HCT116 (cell line): ENCODE measurements at regions not wholly inside any gene's neighbourhood (a gene's known extent, or its start where the extent isn't known, plus 50 kb on each side); places are given as distances from the start of the nearest gene placed in this dataset.

ENCODE experiments used
- ATAC-seq: fragments of 200-7000 bp; cut with Tn5 transposase; 2 replicates; pipeline ENCODE4 v1.9.1; 2020; ENCODE audit warnings: mild to moderate bottlenecking, moderate library complexity
- BruUV-seq: library from RNA; stranded (reverse); fragments of 400-500 nt; replicated peaks from 2 replicates; lab custom pipeline; 2021; lab: Mats Ljungman, UMichigan
- CTCF ChIA-PET: fragments of 300-600 bp; sonication (Branson Sonifier 250); formaldehyde crosslinking; loops from one replicate; lab custom pipeline; 2021; ENCODE audit warnings: antibody characterized with exemption; lab: Charles Lee
- POLR2A ChIA-PET: fragments of 300-600, 350-600 bp; sonication (Branson Sonifier 250); formaldehyde crosslinking; loops from one replicate; lab custom pipeline; 2021; ENCODE audit warnings: antibody characterized with exemption; lab: Charles Lee
- RAD21 ChIA-PET, 2 experiments: fragments of 300-600 bp; sonication (Branson Sonifier 250); formaldehyde crosslinking; loops; one replicate each; lab custom pipeline; 2023; ENCODE audit warnings: low total read pairs in 2 of 2; ENCODE audit not compliant: uncharacterized antibody in 2 of 2, unreplicated experiment in 2 of 2, low non-redundant PET in 1 of 2; lab: Charles Lee
- DNase-seq: peaks from one replicate; pipeline ENCODE4 v3.0.0-alpha.2; 2010; ENCODE audit warnings: low read depth, low spot score
- H2AFZ ChIP-seq: fragments of 200-600 bp; shearing (Covaris generic), sonication (generic); 2 replicates; pipeline ENCODE4 v1.6.1; 2017; ENCODE audit warnings: low read depth, mixed run types, mixed read lengths, antibody characterized with exemption, low read length; ENCODE audit not compliant: poor library complexity, severe bottlenecking
- H3K27ac ChIP-seq: 2 replicates; pipeline ENCODE4 v1.5.1; 2012; ENCODE audit warnings: low read depth, low read length
- H3K27me3 ChIP-seq: fragments of 200-600 bp; sonication (generic); 2 replicates; pipeline ENCODE4 v1.6.1; 2016; ENCODE audit warnings: mixed run types, low read length, mixed read lengths; ENCODE audit not compliant: insufficient read depth
- H3K36me3 ChIP-seq, 2 experiments: fragments of 200-500 bp in 1 of 2; fragments of 200-600 bp in 1 of 2; sonication (Bioruptor generic) in 1 of 2; sonication (generic) in 1 of 2; 2 replicates each; pipeline versions ENCODE4 v1.5.1 to v1.6.1; 2014 to 2016; ENCODE audit warnings: low read length in 2 of 2, inconsistent platforms in 1 of 2, mixed read lengths in 1 of 2, mixed run types in 1 of 2; ENCODE audit not compliant: insufficient read depth in 2 of 2, control insufficient read depth in 1 of 2
- H3K4me1 ChIP-seq, 2 experiments: fragments of 200-600 bp in 1 of 2; sonication (generic) in 1 of 2; 2 replicates each; pipeline versions ENCODE4 v1.5.1 to v1.6.1; 2012 to 2017; ENCODE audit warnings: low read length in 2 of 2, inconsistent platforms in 1 of 2, mild to moderate bottlenecking in 1 of 2, mixed read lengths in 1 of 2, mixed run types in 1 of 2, moderate library complexity in 1 of 2; ENCODE audit not compliant: insufficient read depth in 2 of 2, control insufficient read depth in 1 of 2
- H3K4me2 ChIP-seq: fragments of 200-600 bp; sonication (generic); 2 replicates; pipeline ENCODE4 v1.6.1; 2017; ENCODE audit warnings: mixed run types, low read length, mixed read lengths
- H3K4me3 ChIP-seq, 2 experiments: fragments of 200-600 bp in 1 of 2; sonication (generic) in 1 of 2; replicated peaks in 1 of 2; 2 replicates each; pipeline ENCODE4 v1.5.1; 2011 to 2016; ENCODE audit warnings: low read length in 2 of 2, control low read depth in 1 of 2, low read depth in 1 of 2, mild to moderate bottlenecking in 1 of 2, mixed read lengths in 1 of 2, mixed run types in 1 of 2
- H3K79me2 ChIP-seq: fragments of 200-600 bp; sonication (generic); 2 replicates; pipeline ENCODE4 v1.6.1; 2017; ENCODE audit warnings: mild to moderate bottlenecking, mixed run types, low read length, moderate library complexity, mixed read lengths; ENCODE audit not compliant: insufficient read depth
- H3K9ac ChIP-seq: fragments of 200-600 bp; sonication (generic); 2 replicates; pipeline ENCODE4 v1.6.1; 2016; ENCODE audit warnings: low read length, mixed read lengths
- H3K9me2 ChIP-seq: fragments of 200-600 bp; sonication (generic), shearing (Covaris generic); 2 replicates; pipeline ENCODE4 v1.6.1; 2017; ENCODE audit warnings: mixed run types, mild to moderate bottlenecking, moderate library complexity; ENCODE audit not compliant: insufficient read depth
- H3K9me3 ChIP-seq, 2 experiments: fragments of 200-500 bp in 1 of 2; fragments of 200-600 bp in 1 of 2; sonication (Bioruptor generic) in 1 of 2; sonication (generic) in 1 of 2; 2 replicates each; pipeline ENCODE4 v1.6.1; 2014 to 2017; ENCODE audit warnings: low read length in 2 of 2, mixed read lengths in 2 of 2, inconsistent platforms in 1 of 2, low read depth in 1 of 2, mild to moderate bottlenecking in 1 of 2, mixed run types in 1 of 2, moderate library complexity in 1 of 2; ENCODE audit not compliant: control insufficient read depth in 1 of 2, insufficient read depth in 1 of 2
- H4K20me1 ChIP-seq: fragments of 200-600 bp; sonication (generic), shearing (Covaris generic); 2 replicates; pipeline ENCODE4 v1.6.1; 2017; ENCODE audit warnings: mixed run types, mild to moderate bottlenecking, moderate library complexity; ENCODE audit not compliant: insufficient read depth
- CTCF ChIP-seq, 3 experiments: fragments of 200-600 bp in 1 of 3; sonication (generic) in 1 of 3; IDR thresholded peaks in 2 of 3; conservative IDR thresholded peaks in 1 of 3; 2 replicates each; pipeline ENCODE4 v1.5.1; 2012 to 2017; ENCODE audit warnings: low read depth in 2 of 3, low read length in 2 of 3, antibody characterized with exemption in 1 of 3, borderline replicate concordance in 1 of 3, control low read depth in 1 of 3, mild to moderate bottlenecking in 1 of 3, mixed read lengths in 1 of 3, mixed run types in 1 of 3, moderate library complexity in 1 of 3; ENCODE audit not compliant: insufficient read depth in 1 of 3
- EGR1 ChIP-seq: IDR thresholded peaks from 2 replicates; pipeline ENCODE4 v1.6.1; 2012; ENCODE audit warnings: low read depth
- EZH2 ChIP-seq: fragments of 200-600 bp; sonication (generic); IDR thresholded peaks from 2 replicates; pipeline ENCODE4 v1.6.1; 2017; ENCODE audit warnings: antibody characterized with exemption, mixed run types
- FOSL1 ChIP-seq: IDR thresholded peaks from 2 replicates; pipeline ENCODE4 v1.6.1; 2012; ENCODE audit warnings: low read depth
- JUND ChIP-seq: IDR thresholded peaks from 2 replicates; pipeline ENCODE4 v1.6.1; 2012
- MAX ChIP-seq: IDR thresholded peaks from 2 replicates; pipeline ENCODE4 v1.6.1; 2012
- POLR2A ChIP-seq: IDR thresholded peaks from 2 replicates; pipeline ENCODE4 v1.7.0; 2011; ENCODE audit warnings: borderline replicate concordance; ENCODE audit not compliant: insufficient read depth, insufficient read length; ENCODE audit errors: extremely low read depth
- POLR2AphosphoS5 ChIP-seq: IDR thresholded peaks from 2 replicates; pipeline ENCODE4 v1.6.1; 2011; ENCODE audit warnings: mild to moderate bottlenecking, low read depth, low read length, moderate library complexity
- SIN3A ChIP-seq: IDR thresholded peaks from 2 replicates; pipeline ENCODE4 v1.6.1; 2012; ENCODE audit warnings: low read depth
- SP1 ChIP-seq: IDR thresholded peaks from 2 replicates; pipeline ENCODE4 v1.6.1; 2012; ENCODE audit warnings: low read depth
- TCF7L2 ChIP-seq: IDR thresholded peaks from 2 replicates; pipeline ENCODE4 v1.7.0; 2011; ENCODE audit warnings: borderline replicate concordance, inconsistent platforms; ENCODE audit not compliant: insufficient read depth, insufficient read length; ENCODE audit errors: extremely low read depth
- ZFX ChIP-seq: fragments of 450-650 bp; IDR thresholded peaks from 2 replicates; pipeline ENCODE4 v1.6.1; 2017
- intact Hi-C: fragments of 100-400 bp; cut with micrococcal nuclease; formaldehyde crosslinking; loops from 2 replicates; pipeline ENCODE4 v1.10.0; 2022

GRCh38 chr13:59495936-59496512 lies 667.7 kb downstream of the DIAPH3 start:
- ChIA-PET CTCF (no interaction called here), RAD21 (no interaction called here), POLR2A (no interaction called here)
- H3K4me2 ChIP-seq, result no peak overlapping the region
- H3K9me3 ChIP-seq, result no peaks in the 10 kb centered on the region
- H3K4me3 ChIP-seq, result no peak overlapping the region
- intact Hi-C loops, result no loop called here
- H3K27me3 ChIP-seq, result peaks cover 6% of the 10 kb centered on the region; the same call in 1 of the 2 replicates
- no peak overlapping the region for H3K27ac ChIP-seq
- ATAC-seq (no peak), DNase-seq (no peak)
- no TSS peak for BruUV-seq
- no peaks in the 10 kb centered on the region for H3K79me2 ChIP-seq
- H3K9me2 ChIP-seq, result no peaks in the 10 kb centered on the region
- H3K9ac ChIP-seq, result no peak overlapping the region
- TF ChIP-seq SIN3A, result no peak
- no peak for TF ChIP-seq POLR2A
- no peak for TF ChIP-seq POLR2AphosphoS5
- TF ChIP-seq EZH2, result no peak
- TF ChIP-seq JUND, result no peak
- TF ChIP-seq ZFX, result no peak
- no peak for TF ChIP-seq SP1
- TF ChIP-seq TCF7L2, result no peak
- no peak for TF ChIP-seq CTCF (IDR thresholded peaks at IDR 0.05 in 2 of 3, conservative IDR thresholded peaks at IDR 0.05 in 1 of 3; ENCODE audit: borderline replicate concordance in 1 of 3, insufficient read depth in 1 of 3, low read depth in 2 of 3, low read length in 2 of 3)
- TF ChIP-seq MAX, result no peak
- TF ChIP-seq EGR1, result no peak
- TF ChIP-seq FOSL1, result no peak
- H4K20me1 ChIP-seq, result no peaks in the 10 kb centered on the region
- no peaks in the 10 kb centered on the region for H3K36me3 ChIP-seq
- no peak overlapping the region for H2AFZ ChIP-seq
- H3K4me1 ChIP-seq, result no peaks in the 10 kb centered on the region
